GM19238 (cell line): ENCODE measurements at regions not wholly inside any gene's neighbourhood (a gene's known extent, or its start where the extent isn't known, plus 50 kb on each side); places are given as distances from the start of the nearest gene placed in this dataset.

Experiments used
- DNase-seq: peaks from one replicate; pipeline ENCODE4 v3.0.0; 2011; ENCODE audit warnings: low spot score; ENCODE audit not compliant: insufficient read length

- DNase-seq: no peak
Measured at GRCh38 chr9:118459913-118460312, 755.7 kb downstream of the TLR4 start.

- no peak for DNase-seq
Measured at GRCh38 chr9:118463419-118463818, 759.2 kb downstream of the TLR4 start.

DNA sequence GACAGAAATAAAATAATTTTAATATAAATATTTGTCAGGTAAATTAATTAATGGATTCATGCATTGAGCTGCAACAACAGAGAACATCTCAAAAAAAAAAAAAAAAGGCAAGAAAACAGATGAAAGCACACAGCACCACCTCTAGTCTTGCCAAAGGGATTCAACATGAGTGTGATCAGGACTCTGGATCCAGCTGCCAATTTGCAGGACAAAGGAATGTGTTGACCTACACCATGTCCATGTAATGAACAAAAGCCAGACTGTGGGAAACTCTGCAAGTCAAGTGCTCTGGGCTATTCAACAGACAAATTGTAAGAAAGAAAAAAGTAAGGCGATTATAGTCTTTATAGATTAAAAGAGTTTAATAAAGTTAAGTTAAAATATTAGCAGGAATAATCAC is 769.3 kb downstream of the TLR4 start:
- no peak for DNase-seq

DNA sequence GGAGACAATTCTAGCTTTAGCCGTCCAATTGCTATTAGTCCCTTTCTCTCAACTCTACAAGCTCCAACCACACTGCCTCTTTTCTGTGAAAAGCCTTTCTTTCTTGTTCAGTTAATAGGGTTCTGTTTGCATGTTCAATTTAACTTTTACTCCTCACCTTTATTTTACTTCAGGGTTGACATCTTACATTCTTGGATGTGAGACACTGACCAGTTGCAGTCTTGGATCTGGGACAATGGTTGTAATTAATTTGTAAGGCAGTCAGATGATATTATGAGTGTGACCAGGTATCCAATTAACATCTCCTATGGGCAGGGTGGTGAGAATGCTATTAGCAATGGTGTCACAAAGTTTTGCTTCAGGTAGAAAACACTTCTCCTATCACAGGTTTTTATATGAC is 774.5 kb downstream of the TLR4 start:
- DNase-seq: no peak

- no peak for DNase-seq
Measured at GRCh38 chr9:118482306-118482705, 778.1 kb downstream of the TLR4 start.

GRCh38 chr9:118483677-118484076 is 779.5 kb downstream of the TLR4 start:
- DNase-seq: no peak

DNA sequence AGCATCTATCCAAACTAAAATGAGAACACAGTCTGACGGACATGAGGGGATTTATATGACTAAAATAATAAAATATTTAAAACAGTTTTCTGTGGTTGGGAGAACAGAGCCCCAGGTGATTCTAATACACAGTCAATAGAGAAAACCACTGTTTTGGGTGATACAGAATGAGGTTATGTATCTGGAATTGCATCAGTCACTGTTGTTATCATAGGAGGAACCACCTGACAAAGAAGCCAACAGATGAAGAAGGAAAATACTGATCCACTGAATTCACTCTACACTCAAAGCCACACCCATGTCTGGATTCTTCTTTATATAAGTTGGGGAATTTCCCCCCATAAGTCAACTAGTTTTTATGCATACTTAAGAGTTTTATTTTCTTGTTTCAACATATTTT is 799.0 kb downstream of the TLR4 start:
- DNase-seq: no peak

DNA sequence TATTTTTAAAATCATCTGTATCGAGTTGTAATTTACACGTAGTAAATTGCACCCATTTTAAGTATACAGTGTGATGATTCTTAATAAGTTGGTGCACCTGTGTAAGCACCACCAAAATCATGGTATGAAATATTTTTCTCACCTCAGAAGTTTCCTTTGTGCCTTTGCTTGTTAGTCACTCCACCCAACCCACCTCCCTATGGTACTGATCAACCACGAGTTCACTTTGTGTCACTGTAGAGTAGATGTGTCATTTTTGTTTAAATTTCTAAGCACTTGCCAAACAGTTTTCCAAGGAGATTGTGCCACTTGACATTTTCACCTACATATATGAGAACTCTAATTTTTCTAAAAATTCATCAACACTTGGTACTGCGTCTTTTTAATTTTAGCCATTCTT is 806.5 kb downstream of the TLR4 start:
- no peak for DNase-seq

- DNase-seq: no peak
Measured at GRCh38 chr9:118515947-118516346, 811.7 kb downstream of the TLR4 start.

DNA sequence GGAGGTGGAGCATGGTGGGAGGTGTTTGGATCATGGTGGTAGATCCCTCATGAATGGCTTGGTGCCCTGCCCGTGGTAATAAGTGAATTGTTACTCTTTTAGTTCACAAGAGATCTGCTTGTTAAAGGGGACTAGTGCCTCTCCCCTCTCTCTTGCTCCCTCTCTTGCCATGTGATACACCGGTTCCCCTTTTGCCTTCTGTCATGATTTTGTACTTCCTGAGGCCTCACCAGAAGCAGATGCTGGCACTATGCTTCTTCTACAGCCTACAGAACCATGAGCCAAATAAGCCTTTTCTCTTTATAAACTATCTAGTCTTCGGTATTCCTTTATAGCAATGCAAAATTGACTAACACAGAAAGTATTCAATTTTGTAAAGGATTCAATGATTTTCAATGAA is 817.1 kb downstream of the TLR4 start:
- DNase-seq: no peak

DNA sequence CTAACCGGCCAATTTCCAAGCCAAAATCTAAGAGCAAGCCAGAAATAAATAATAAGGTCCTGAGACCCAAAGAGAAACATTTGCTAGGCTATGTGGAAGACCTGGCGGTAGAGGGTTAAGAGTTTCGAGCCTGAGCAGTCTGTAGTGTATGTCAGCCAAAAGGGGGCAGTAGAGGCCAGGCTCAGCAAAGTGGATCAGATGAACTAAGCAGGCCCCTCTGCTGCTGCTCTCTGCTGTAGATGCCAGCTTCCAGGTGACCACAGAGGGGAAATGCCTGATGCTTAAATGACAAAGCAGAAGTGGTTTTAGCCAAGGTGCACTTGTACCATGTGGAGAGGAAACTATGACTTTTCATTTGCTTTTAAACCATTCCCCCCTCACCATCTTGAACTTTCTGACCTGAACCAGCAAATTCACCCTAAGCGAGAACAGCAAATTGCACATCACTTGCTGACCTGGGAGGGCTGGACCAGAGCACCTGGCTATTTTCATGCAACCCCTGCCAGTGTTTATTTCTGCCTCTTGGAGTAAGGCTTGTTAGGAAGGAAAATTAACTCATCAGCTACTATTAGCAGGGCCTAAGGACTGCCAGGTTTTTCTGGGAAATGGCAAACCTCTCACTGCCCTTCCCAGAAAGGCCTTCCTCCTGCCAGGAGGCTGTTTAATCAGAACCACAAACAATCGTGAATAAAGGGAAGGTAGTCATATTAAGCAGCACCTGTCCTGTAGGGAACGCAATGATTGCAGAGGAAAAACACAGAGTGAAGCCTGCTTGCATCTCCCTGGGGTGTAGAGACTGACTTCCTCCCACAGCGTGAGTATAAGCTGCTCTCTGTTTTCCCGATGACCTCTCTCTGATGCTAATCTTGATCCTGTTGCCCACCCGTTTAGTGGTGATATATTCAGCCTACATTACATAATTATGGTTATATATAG is 818.2 kb downstream of the TLR4 start:
- peak; percentile 21 for DNase-seq

DNA sequence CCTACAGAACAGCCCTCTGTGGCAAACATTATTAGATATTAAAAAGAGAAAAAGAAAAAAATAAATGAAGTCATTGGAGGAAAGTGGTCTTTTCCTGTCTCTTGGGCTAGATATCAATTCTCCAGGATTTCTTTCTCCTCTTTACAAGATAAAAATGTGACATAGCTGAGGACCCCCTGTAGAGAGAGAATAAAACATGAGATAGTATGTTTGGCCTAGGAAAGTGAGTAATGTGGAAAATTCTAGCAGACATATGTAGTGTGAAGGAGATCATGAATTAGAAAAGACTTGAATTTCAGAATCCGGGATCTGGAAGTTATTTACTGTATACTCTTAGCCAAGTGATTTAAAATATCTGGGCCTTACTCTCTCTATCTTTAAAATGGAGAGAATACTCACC is 823.1 kb downstream of the TLR4 start:
- no peak for DNase-seq

- no peak for DNase-seq
Measured at GRCh38 chr9:118529210-118529609, 825.0 kb downstream of the TLR4 start.

GRCh38 chr9:118529624-118530214 is 825.5 kb downstream of the TLR4 start:
- DNase-seq: peak; percentile 6

- no peak for DNase-seq
Measured at GRCh38 chr9:118532592-118532991, 828.4 kb downstream of the TLR4 start.

GRCh38 chr9:118533101-118533500 is 828.9 kb downstream of the TLR4 start:
- DNase-seq: no peak

- no peak for DNase-seq
Measured at GRCh38 chr9:118533850-118534249, 829.6 kb downstream of the TLR4 start.

GRCh38 chr9:118536153-118536552 is 832.0 kb downstream of the TLR4 start:
- no peak for DNase-seq

- no peak for DNase-seq
Measured at GRCh38 chr9:118538959-118539358, 830.3 kb downstream of the BRINP1 start.

DNA sequence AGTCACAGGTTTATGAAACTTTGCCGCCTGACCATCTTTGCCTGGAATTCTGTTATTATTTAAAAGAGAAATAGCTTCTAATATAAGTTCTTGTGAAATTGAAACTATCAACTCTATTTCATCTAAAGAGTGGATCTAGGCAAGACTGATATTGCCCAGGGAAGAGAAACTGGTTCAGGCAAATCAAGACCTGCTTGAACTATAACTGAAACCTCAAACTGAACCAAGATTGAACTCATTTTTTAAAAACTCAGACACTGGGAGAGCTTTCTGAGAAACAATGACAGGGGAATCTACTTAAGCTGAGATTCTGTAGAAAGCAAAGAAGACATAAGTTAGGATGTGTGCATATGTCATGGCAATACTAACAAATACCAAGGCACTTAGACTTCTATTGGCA is 815.8 kb downstream of the BRINP1 start:
- DNase-seq: no peak

- no peak for DNase-seq
Measured at GRCh38 chr9:118554987-118555386, 814.2 kb downstream of the BRINP1 start.

- DNase-seq: no peak
Measured at GRCh38 chr9:118558026-118558425, 811.2 kb downstream of the BRINP1 start.

DNA sequence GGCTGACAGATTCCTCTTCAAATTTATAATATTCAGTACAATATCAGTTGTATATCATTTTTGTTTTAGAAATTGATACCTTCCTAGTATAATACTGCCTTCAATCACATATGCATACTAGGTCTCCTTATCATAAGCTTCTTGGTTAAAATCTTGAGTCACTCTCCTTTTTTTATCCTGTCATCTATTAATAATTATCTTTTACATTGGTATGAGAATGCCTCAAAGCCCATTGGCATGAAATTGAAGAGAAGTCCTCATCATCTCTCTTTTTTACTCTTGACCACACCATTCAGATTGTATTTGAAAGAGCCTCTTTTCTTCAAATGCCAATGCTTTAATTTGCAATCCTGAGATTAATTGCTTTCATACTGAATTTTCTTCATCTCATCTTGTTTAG is 810.3 kb downstream of the BRINP1 start:
- DNase-seq: no peak
